Activated CD8-positive, alpha-beta memory T cell treated with anti-CD3 and anti-CD28 coated beads, Interleukin-2, amount 10 ng/mL, durations not matched to agents 7 days and 5 days (primary cell): ENCODE measurements at regions not wholly inside any gene's neighbourhood (a gene's known extent, or its start where the extent isn't known, plus 50 kb on each side); places are given as distances from the start of the nearest gene placed in this dataset.

Source experiments
- ATAC-seq: fragments of 150-1000 bp; cut with Tn5 transposase; one replicate; pipeline ENCODE4 v1.10.0; 2021; ENCODE audit warnings: moderate library complexity
- CTCF ChIA-PET: fragments of 350-600 bp; sonication (Branson Sonifier 250); formaldehyde crosslinking; loops from one replicate; lab custom pipeline; 2021; ENCODE audit warnings: antibody characterized with exemption; lab: Charles Lee
- DNase-seq: peaks from one replicate; pipeline ENCODE4 v3.0.0-alpha.2; 2020
- H3K27ac Mint-ChIP-seq: one replicate; pipeline ENCODE4 v1.8.0; 2021; ENCODE audit warnings: mild to moderate bottlenecking, mixed read lengths
- H3K27me3 Mint-ChIP-seq: one replicate; pipeline ENCODE4 v1.8.0; 2021; ENCODE audit warnings: mixed read lengths
- H3K36me3 Mint-ChIP-seq: one replicate; pipeline ENCODE4 v1.8.0; 2021; ENCODE audit warnings: mild to moderate bottlenecking, mixed read lengths
- H3K4me1 Mint-ChIP-seq: one replicate; pipeline ENCODE4 v1.8.0; 2021; ENCODE audit warnings: mixed read lengths
- H3K4me3 Mint-ChIP-seq: one replicate; pipeline ENCODE4 v1.8.0; 2021; ENCODE audit warnings: mild to moderate bottlenecking, moderate library complexity, mixed read lengths
- H3K9me3 Mint-ChIP-seq: one replicate; pipeline ENCODE4 v1.8.0; 2022; ENCODE audit warnings: low read depth, mixed read lengths

- CTCF ChIA-PET, result no interaction called here
These were observed 237.3 kb upstream of the SP8 start for GRCh38 chr7:21023841-21024484.

DNA sequence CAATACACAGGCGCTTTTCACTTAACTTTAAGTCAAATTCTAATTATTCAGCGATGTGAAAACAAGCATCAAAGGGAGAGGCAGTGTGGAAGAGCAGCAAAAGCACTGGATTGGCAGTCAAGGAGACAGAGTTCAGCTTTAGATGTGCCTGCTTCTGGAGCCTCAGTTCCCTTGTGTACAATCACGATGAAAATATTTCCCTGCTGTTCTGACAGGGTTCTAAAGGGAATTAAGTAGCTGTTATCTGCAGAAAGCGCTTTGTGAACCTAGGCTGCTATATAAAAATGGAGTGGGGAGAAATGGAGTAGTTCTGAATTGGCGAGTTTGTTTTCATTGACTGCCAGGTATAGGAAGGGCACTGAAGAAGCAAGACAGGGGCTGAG, 237.8 kb upstream of the SP8 start:
- Mint-ChIP-seq H3K4me3 (no peak overlapping the region), H3K27me3 (no peaks in the 10 kb centered on the region), H3K27ac (no peak overlapping the region), H3K4me1 (no peaks in the 10 kb centered on the region), H3K9me3 (no peaks in the 10 kb centered on the region), H3K36me3 (no peaks in the 10 kb centered on the region)
- ATAC-seq (no peak), DNase-seq (no peak)
- CTCF ChIA-PET, result no interaction called here

More at GRCh38 chr7:21023841-21024484, 237.3 kb upstream of the SP8 start:
- DNase-seq (no peak), ATAC-seq (no peak)
- H3K4me1 Mint-ChIP-seq, result no peaks in the 10 kb centered on the region
- no peaks in the 10 kb centered on the region for H3K36me3 Mint-ChIP-seq
- no peaks in the 10 kb centered on the region for H3K27me3 Mint-ChIP-seq
- H3K27ac Mint-ChIP-seq, result no peak overlapping the region
- H3K9me3 Mint-ChIP-seq, result no peaks in the 10 kb centered on the region
- H3K4me3 Mint-ChIP-seq, result no peak overlapping the region

DNA sequence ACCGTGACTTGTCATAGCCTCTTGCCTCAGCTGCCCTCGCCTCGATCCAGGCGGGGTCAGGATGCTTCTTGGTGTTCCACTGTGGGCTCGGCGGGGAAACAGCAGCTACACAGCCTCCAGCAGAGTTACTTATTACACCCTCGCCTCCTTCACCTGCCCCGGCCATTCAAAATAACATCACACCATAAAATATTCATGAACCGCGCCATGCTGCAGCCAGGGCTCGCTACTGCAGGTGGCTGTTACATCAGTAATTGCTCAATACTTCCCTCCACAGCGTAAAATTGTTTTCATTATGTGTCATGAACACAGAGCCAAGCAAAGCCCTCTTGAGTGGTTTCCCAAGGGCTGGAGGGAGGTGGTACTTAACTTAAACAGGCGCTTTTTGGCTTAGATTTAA, 241.5 kb upstream of the SP8 start:
- DNase-seq (no peak), ATAC-seq (no peak)
- H3K4me3 Mint-ChIP-seq, result no peak overlapping the region
- H3K36me3 Mint-ChIP-seq, result no peaks in the 10 kb centered on the region
- no peaks in the 10 kb centered on the region for H3K27me3 Mint-ChIP-seq
- H3K9me3 Mint-ChIP-seq, result no peaks in the 10 kb centered on the region
- CTCF ChIA-PET, result no interaction called here
- no peak overlapping the region for H3K27ac Mint-ChIP-seq
- no peaks in the 10 kb centered on the region for H3K4me1 Mint-ChIP-seq

DNA sequence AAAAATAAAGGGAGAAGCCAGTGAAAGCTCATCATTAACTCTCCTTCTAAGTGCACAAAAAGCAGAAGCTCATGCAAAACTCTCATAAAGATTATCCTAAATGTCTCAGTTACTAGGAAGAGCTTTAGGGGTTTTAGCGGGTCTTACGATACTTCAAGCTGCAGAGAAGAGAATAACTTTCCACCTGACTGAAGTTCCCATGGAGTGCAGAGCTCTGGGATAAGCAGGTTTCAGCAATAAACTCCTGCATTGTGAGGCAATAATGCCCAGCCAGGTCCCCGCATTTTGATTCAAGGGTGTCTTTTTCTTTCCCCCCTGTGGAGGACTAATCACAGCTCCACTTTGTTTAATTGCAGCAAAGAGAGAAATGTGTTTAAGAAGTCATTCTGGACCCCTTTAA, 241.9 kb upstream of the SP8 start:
- Mint-ChIP-seq H3K9me3 (no peaks in the 10 kb centered on the region), H3K27ac (no peak overlapping the region), H3K36me3 (no peaks in the 10 kb centered on the region), H3K4me1 (no peaks in the 10 kb centered on the region), H3K4me3 (no peak overlapping the region), H3K27me3 (no peaks in the 10 kb centered on the region)
- no peak for ATAC-seq
- DNase-seq, result no peak
- CTCF ChIA-PET, result no interaction called here

DNA sequence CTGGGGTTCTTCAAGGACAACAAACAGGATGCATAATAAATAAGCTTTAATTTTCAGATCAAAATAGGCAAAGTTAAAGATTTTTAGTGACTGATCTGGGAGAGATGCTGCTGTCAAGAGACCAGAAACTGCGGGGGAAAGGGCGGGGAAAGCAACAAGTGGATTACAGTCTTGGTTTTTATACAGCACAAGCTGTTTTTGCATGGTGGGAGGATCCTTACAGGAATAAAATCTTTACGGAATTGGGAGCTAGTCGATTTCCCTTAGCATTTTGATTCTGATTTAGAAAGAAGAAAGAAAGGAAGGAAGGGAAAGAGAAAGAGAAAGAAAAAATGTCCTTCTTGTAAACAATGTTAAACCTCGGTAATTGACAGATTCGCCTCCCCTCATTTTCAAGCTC, 242.3 kb upstream of the SP8 start:
- no peaks in the 10 kb centered on the region for H3K4me1 Mint-ChIP-seq
- H3K27ac Mint-ChIP-seq, result no peak overlapping the region
- H3K36me3 Mint-ChIP-seq, result no peaks in the 10 kb centered on the region
- H3K27me3 Mint-ChIP-seq, result no peaks in the 10 kb centered on the region
- CTCF ChIA-PET, result no interaction called here
- ATAC-seq (no peak), DNase-seq (no peak)
- H3K4me3 Mint-ChIP-seq, result no peak overlapping the region
- no peaks in the 10 kb centered on the region for H3K9me3 Mint-ChIP-seq

DNA sequence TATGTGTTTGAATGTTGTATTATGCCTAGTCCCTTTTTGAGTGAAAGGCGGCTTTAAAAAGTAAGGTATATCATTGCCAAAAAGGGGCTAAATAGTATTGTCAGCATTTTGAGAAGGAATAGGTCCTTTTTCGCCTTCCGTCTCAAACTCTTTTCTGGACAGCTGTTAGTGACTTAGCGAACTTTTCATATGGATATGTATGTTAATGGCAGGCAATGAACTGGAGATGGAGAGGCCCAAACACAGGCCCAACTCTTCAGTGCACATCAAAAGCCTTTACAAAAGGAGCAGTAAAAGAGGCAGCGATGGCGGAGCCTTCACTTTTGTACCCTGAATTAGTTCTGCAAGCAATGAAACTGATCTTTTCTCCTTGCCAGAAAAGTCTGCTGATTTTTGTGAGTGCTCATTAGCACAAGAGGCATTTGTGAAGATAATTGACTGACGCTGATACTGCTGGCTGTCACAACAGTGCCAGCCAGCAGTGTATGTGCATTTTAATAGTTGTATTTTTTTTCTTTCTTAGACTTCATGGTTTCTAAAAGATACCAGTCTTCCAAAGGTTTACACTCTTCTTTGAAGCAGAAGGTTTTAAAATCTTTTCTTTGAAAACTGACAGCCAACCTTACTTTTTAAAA, 243.7 kb upstream of the SP8 start:
- CTCF ChIA-PET, result no interaction called here
- no peaks in the 10 kb centered on the region for H3K9me3 Mint-ChIP-seq

DNA sequence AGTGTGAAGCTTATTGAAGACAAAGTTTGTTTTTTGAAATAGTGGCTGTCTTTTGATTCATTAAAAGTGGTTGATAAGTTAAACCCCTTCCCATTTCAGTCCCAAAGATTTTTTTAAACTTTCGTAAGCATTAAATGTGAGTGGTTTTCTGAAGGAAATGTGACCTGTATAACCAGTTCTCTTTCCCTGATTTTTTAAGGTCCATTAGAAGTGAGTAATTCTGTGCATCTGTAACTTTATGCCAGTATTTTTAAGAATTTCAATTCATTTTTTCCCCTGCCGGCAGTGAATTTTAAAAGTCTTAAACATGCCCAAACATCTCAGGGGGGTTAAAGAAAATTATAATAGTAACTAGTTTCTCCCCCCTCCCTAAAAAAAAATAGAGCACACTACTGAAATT, 254.6 kb upstream of the SP8 start:
- H3K27ac Mint-ChIP-seq, result no peak overlapping the region
- no peaks in the 10 kb centered on the region for H3K27me3 Mint-ChIP-seq
- CTCF ChIA-PET, result no interaction called here
- H3K4me1 Mint-ChIP-seq, result no peaks in the 10 kb centered on the region
- DNase-seq, result no peak
- no peak for ATAC-seq
- H3K4me3 Mint-ChIP-seq, result no peak overlapping the region
- no peaks in the 10 kb centered on the region for H3K36me3 Mint-ChIP-seq
- H3K9me3 Mint-ChIP-seq, result peaks cover 2% of the 10 kb centered on the region

More for the DNA sequence above, 243.7 kb upstream of the SP8 start:
- ATAC-seq (no peak), DNase-seq (no peak)
- Mint-ChIP-seq H3K27ac (no peak overlapping the region), H3K4me3 (no peak overlapping the region), H3K4me1 (no peaks in the 10 kb centered on the region), H3K27me3 (no peaks in the 10 kb centered on the region), H3K36me3 (no peaks in the 10 kb centered on the region)

DNA sequence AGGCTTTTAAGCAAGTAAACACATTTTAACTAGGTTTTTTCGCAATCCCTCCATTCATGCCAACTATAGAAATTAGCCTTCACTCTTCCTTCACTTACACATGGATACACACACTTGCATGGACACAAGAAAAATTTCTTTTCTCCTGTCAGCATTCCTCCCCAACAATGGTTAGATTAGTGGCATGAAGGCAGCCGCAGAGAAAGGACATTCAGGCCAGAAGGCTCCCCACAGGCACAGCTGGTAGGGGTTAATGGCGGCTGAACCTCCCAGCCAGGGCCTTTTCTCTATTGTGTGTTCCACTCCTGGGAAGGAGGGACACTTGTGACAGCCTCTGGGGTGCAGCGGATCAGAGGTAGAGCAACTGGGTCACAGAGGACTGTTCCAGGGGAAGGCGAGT, 255.0 kb upstream of the SP8 start:
- no peak overlapping the region for H3K4me3 Mint-ChIP-seq
- peaks cover 2% of the 10 kb centered on the region for H3K9me3 Mint-ChIP-seq
- H3K4me1 Mint-ChIP-seq, result no peaks in the 10 kb centered on the region
- H3K27ac Mint-ChIP-seq, result no peak overlapping the region
- DNase-seq (no peak), ATAC-seq (no peak)
- H3K27me3 Mint-ChIP-seq, result no peaks in the 10 kb centered on the region
- no peaks in the 10 kb centered on the region for H3K36me3 Mint-ChIP-seq
- CTCF ChIA-PET, result no interaction called here

- Mint-ChIP-seq H3K36me3 (no peaks in the 10 kb centered on the region), H3K27me3 (no peaks in the 10 kb centered on the region), H3K9me3 (no peaks in the 10 kb centered on the region), H3K4me3 (no peak overlapping the region), H3K27ac (no peak overlapping the region), H3K4me1 (no peaks in the 10 kb centered on the region)
- DNase-seq (no peak), ATAC-seq (no peak)
- CTCF ChIA-PET, result no interaction called here
These were observed 257.7 kb upstream of the SP8 start for GRCh38 chr7:21044384-21044783.

- no peak for ATAC-seq
- Mint-ChIP-seq H3K36me3 (no peaks in the 10 kb centered on the region), H3K27me3 (no peaks in the 10 kb centered on the region), H3K27ac (no peak overlapping the region), H3K4me3 (no peak overlapping the region), H3K9me3 (no peaks in the 10 kb centered on the region), H3K4me1 (no peaks in the 10 kb centered on the region)
- CTCF ChIA-PET, result no interaction called here
- no peak for DNase-seq
These were observed 258.4 kb upstream of the SP8 start for GRCh38 chr7:21044913-21045568.

- Mint-ChIP-seq H3K27me3 (no peaks in the 10 kb centered on the region), H3K27ac (no peak overlapping the region), H3K9me3 (no peaks in the 10 kb centered on the region), H3K4me1 (no peaks in the 10 kb centered on the region), H3K36me3 (no peaks in the 10 kb centered on the region), H3K4me3 (no peak overlapping the region)
- DNase-seq, result no peak
- no peak for ATAC-seq
- CTCF ChIA-PET, result no interaction called here
These were observed 265.2 kb upstream of the SP8 start for GRCh38 chr7:21051865-21052264.

DNA sequence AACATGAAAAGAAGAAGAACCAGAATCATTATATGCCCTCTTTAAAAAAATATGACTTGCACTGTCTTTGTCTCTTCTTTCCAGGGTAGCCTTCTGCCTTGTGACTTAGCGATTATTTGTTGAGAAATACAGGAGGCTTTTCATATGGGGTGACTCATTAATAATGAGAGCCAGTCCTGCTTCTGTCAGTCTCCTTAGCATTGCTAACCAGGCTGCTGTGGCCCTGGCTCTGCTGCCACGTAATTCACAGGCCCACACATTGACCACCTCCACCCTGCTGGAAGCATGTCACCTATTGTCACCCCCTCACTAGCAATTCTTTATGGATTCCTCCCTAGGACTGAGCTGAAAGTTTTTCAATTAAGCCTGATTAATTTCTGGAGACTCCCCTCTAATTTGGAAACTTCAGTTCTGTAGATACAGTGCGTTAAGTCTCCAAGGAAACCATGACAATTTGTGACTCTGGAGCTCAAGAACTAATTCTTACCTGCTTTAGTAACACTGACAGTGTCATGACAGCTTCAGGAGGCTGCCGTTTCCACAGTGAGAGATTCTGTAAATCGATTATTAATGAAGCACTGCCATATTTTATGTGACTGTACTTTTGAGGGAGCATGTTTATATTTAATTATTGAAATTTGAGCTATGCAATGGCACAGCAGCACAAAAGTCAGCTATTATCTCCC, 267.9 kb upstream of the SP8 start:
- H3K27me3 Mint-ChIP-seq, result no peaks in the 10 kb centered on the region
- no peak overlapping the region for H3K27ac Mint-ChIP-seq
- no peak for DNase-seq
- no peaks in the 10 kb centered on the region for H3K4me1 Mint-ChIP-seq
- H3K4me3 Mint-ChIP-seq, result no peak overlapping the region
- H3K36me3 Mint-ChIP-seq, result no peaks in the 10 kb centered on the region
- CTCF ChIA-PET, result no interaction called here
- no peak for ATAC-seq
- H3K9me3 Mint-ChIP-seq, result no peaks in the 10 kb centered on the region

DNA sequence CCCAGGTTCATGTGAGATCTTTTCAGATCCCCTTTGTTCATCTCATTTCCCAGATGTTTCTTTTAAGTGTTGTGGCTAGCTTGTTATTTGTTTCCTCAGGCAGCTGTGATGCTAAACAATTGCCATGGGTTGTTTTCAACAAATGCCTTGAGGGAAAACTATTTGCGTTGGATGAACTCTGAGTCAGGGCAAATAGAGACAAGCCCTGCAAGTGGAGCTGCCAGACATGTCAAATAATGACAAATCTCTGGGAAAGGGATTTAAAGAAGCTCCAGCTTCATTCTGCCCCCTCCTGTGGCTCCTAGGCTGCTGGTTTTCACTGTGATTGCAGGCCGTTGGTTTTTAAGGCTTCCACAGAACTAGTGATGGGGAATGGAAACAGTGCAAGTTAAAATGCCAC, 272.4 kb upstream of the SP8 start:
- CTCF ChIA-PET, result no interaction called here
- no peak overlapping the region for H3K4me3 Mint-ChIP-seq

DNA sequence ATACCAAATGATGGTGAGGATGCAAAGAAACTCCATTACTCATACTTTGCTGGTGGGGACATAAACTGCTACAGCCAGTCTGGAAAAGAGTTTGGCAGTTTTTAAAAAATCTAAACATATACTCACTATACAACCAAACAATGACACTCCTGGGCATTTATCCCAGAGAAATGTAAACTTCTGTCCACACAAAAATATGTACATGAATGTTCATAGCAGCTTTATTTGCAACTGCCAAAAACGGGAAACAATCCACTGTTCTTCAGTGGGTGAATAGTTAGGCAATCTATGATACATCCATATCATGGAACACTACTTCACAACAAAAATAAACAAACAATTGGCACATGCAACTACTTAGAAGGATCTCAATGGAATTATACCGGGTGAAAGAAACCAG, 276.4 kb upstream of the SP8 start:
- no peak overlapping the region for H3K27ac Mint-ChIP-seq
- no peak for ATAC-seq
- H3K4me1 Mint-ChIP-seq, result no peaks in the 10 kb centered on the region
- H3K9me3 Mint-ChIP-seq, result no peaks in the 10 kb centered on the region
- DNase-seq, result no peak
- no peaks in the 10 kb centered on the region for H3K36me3 Mint-ChIP-seq
- CTCF ChIA-PET, result no interaction called here
- H3K4me3 Mint-ChIP-seq, result no peak overlapping the region
- no peaks in the 10 kb centered on the region for H3K27me3 Mint-ChIP-seq

More for the DNA sequence above, 272.4 kb upstream of the SP8 start:
- Mint-ChIP-seq H3K27me3 (no peaks in the 10 kb centered on the region), H3K4me1 (no peaks in the 10 kb centered on the region), H3K9me3 (no peaks in the 10 kb centered on the region), H3K27ac (no peak overlapping the region), H3K36me3 (no peaks in the 10 kb centered on the region)
- DNase-seq (no peak), ATAC-seq (no peak)
